H1 (cell line): ENCODE measurements at regions not wholly inside any gene's neighbourhood (a gene's known extent, or its start where the extent isn't known, plus 50 kb on each side); places are given as distances from the start of the nearest gene placed in this dataset.

Experiments
- CTCF ChIA-PET: fragments of 300-600 bp; sonication (Branson Sonifier 250); formaldehyde crosslinking; loops from one replicate; lab custom pipeline; 2021; ENCODE audit not compliant: partially characterized antibody; lab: Charles Lee
- POLR2A ChIA-PET: fragments of 300-600 bp; sonication (Branson Sonifier 250); formaldehyde crosslinking; loops from one replicate; lab custom pipeline; 2021; ENCODE audit warnings: inconsistent platforms; ENCODE audit not compliant: partially characterized antibody; lab: Charles Lee
- DNase-seq, 2 experiments: peaks; one replicate each; pipeline versions ENCODE4 v3.0.0 to v3.0.0-alpha.2; 2010 to 2022; ENCODE audit warnings: low spot score in 2 of 2, low read depth in 1 of 2, mixed read lengths in 1 of 2
- FAIRE-seq: peaks from 2 replicates; lab custom pipeline; 2011; peaks lifted over from hg19 to GRCh38; lab: Jason Lieb, UNC
- H2AFZ ChIP-seq: 2 replicates; pipeline ENCODE4 v1.8.1; 2012; ENCODE audit warnings: low read length, inconsistent platforms
- H2AK5ac ChIP-seq: 2 replicates; pipeline ENCODE4 v1.6.1; 2013; ENCODE audit warnings: low read depth, low read length
- H2BK120ac ChIP-seq: replicated peaks from 2 replicates; pipeline ENCODE3; 2013; ENCODE audit warnings: low read depth, low read length, inconsistent platforms
- H2BK12ac ChIP-seq: 2 replicates; pipeline ENCODE4 v1.6.1; 2013; ENCODE audit warnings: low read depth, low read length
- H2BK15ac ChIP-seq: 2 replicates; pipeline ENCODE4 v1.6.1; 2013; ENCODE audit warnings: low read length
- H2BK20ac ChIP-seq: 2 replicates; pipeline ENCODE4 v1.6.1; 2013; ENCODE audit warnings: low read length
- H2BK5ac ChIP-seq: 2 replicates; pipeline ENCODE4 v1.6.1; 2013; ENCODE audit warnings: low read depth, low read length
- H3K14ac ChIP-seq: 2 replicates; pipeline ENCODE4 v1.6.1; 2013; ENCODE audit warnings: inconsistent platforms; ENCODE audit not compliant: insufficient read length
- H3K18ac ChIP-seq: 2 replicates; pipeline ENCODE4 v1.6.1; 2013; ENCODE audit warnings: low read length; ENCODE audit errors: extremely low read depth
- H3K23ac ChIP-seq: 2 replicates; pipeline ENCODE4 v1.6.1; 2013; ENCODE audit warnings: inconsistent platforms; ENCODE audit not compliant: insufficient read length
- H3K23me2 ChIP-seq: 2 replicates; pipeline ENCODE4 v1.6.1; 2013; ENCODE audit warnings: low read depth, low read length
- H3K27ac ChIP-seq: 2 replicates; pipeline ENCODE4 v1.6.1; 2011; ENCODE audit warnings: low read depth, low read length, inconsistent platforms
- H3K27me3 ChIP-seq, 4 experiments: replicated peaks in 1 of 4; 1 replicate in 1 of 4; 2 replicates in 3 of 4; pipeline versions ENCODE4 v1.6.1 to v1.8.1; 2011 to 2013; ENCODE audit warnings: low read length in 3 of 4, mild to moderate bottlenecking in 3 of 4, inconsistent platforms in 2 of 4, mixed read lengths in 2 of 4, moderate library complexity in 1 of 4; ENCODE audit not compliant: control insufficient read depth in 3 of 4, insufficient read depth in 3 of 4; ENCODE audit errors: extremely low read depth in 1 of 4
- H3K36me3 ChIP-seq, 4 experiments: 2 replicates each; pipeline versions ENCODE4 v1.6.1 to v1.8.1; 2011 to 2013; ENCODE audit warnings: mild to moderate bottlenecking in 4 of 4, low read length in 3 of 4, moderate library complexity in 2 of 4, control low read depth in 1 of 4, inconsistent platforms in 1 of 4; ENCODE audit not compliant: insufficient read depth in 4 of 4, control insufficient read depth in 2 of 4
- H3K4ac ChIP-seq: replicated peaks from 2 replicates; pipeline ENCODE3; 2013; ENCODE audit warnings: low read length, low read depth, mixed read lengths, inconsistent platforms; ENCODE audit not compliant: insufficient read length
- H3K4me1 ChIP-seq, 4 experiments: replicated peaks in 1 of 4; 1 replicate in 1 of 4; 2 replicates in 3 of 4; pipeline versions ENCODE4 v1.6.1 to v1.8.1; 2011 to 2013; ENCODE audit warnings: low read length in 3 of 4, inconsistent platforms in 2 of 4, mixed read lengths in 1 of 4; ENCODE audit not compliant: insufficient read depth in 4 of 4, control insufficient read depth in 3 of 4
- H3K4me2 ChIP-seq, 2 experiments: 2 replicates each; pipeline versions ENCODE4 v1.6.1 to v1.8.1; 2011 to 2013; ENCODE audit warnings: low read depth in 2 of 2, low read length in 2 of 2, control low read depth in 1 of 2, inconsistent platforms in 1 of 2, mild to moderate bottlenecking in 1 of 2; ENCODE audit not compliant: insufficient read depth in 1 of 2
- H3K4me3 ChIP-seq, 4 experiments: fragments of 200-600, 300-600 bp in 1 of 4; sonication (generic), shearing (Covaris generic), sonication (Bioruptor Twin) in 1 of 4; 2 replicates each; pipeline versions ENCODE4 v1.5.1 to v1.8.1; 2011 to 2016; ENCODE audit warnings: low read length in 4 of 4, low read depth in 3 of 4, control low read depth in 2 of 4, inconsistent platforms in 2 of 4, mild to moderate bottlenecking in 2 of 4, mixed read lengths in 1 of 4, moderate library complexity in 1 of 4; ENCODE audit not compliant: insufficient read depth in 2 of 4; ENCODE audit errors: extremely low read depth in 1 of 4
- H3K56ac ChIP-seq: replicated peaks from 2 replicates; pipeline ENCODE3; 2013; ENCODE audit warnings: low read depth, mild to moderate bottlenecking, mixed read lengths, low read length, inconsistent platforms; ENCODE audit not compliant: insufficient read length
- H3K79me1 ChIP-seq: 2 replicates; pipeline ENCODE4 v1.6.1; 2013; ENCODE audit warnings: low read depth, low read length, control low read depth
- H3K79me2 ChIP-seq, 2 experiments: 2 replicates each; pipeline versions ENCODE4 v1.6.1 to v1.8.1; 2012 to 2013; ENCODE audit warnings: low read length in 2 of 2, mild to moderate bottlenecking in 2 of 2, inconsistent platforms in 1 of 2; ENCODE audit not compliant: insufficient read depth in 2 of 2, control insufficient read depth in 1 of 2
- H3K9ac ChIP-seq, 4 experiments: replicated peaks in 1 of 4; 1 replicate in 1 of 4; 2 replicates in 3 of 4; pipeline versions ENCODE4 v1.6.1 to v1.8.1; 2011 to 2013; ENCODE audit warnings: low read depth in 3 of 4, low read length in 3 of 4, control low read depth in 2 of 4, mild to moderate bottlenecking in 2 of 4, moderate library complexity in 2 of 4, inconsistent platforms in 1 of 4; ENCODE audit errors: extremely low read depth in 1 of 4
- H3K9me3 ChIP-seq, 2 experiments: 2 replicates each; pipeline versions ENCODE4 v1.6.1 to v1.8.1; 2012 to 2013; ENCODE audit warnings: mild to moderate bottlenecking in 2 of 2, moderate library complexity in 2 of 2, control low read depth in 1 of 2, inconsistent platforms in 1 of 2, low read depth in 1 of 2, low read length in 1 of 2, mixed read lengths in 1 of 2; ENCODE audit not compliant: insufficient read depth in 2 of 2
- H4K20me1 ChIP-seq, 2 experiments: replicated peaks in 1 of 2; 2 replicates each; pipeline versions ENCODE3 to v1.8.1; 2011 to 2013; ENCODE audit warnings: inconsistent platforms in 2 of 2, low read length in 2 of 2, mild to moderate bottlenecking in 1 of 2; ENCODE audit not compliant: insufficient read depth in 2 of 2, control insufficient read depth in 1 of 2
- H4K5ac ChIP-seq: 2 replicates; pipeline ENCODE4 v1.6.1; 2013; ENCODE audit warnings: low read length, low read depth, mixed read lengths, inconsistent platforms; ENCODE audit not compliant: insufficient read length
- H4K8ac ChIP-seq: 2 replicates; pipeline ENCODE4 v1.8.0; 2013; ENCODE audit warnings: mild to moderate bottlenecking, moderate library complexity, low read length, inconsistent platforms; ENCODE audit not compliant: insufficient read depth; ENCODE audit errors: extremely low read depth
- H4K91ac ChIP-seq: replicated peaks from 2 replicates; pipeline ENCODE3; 2013; ENCODE audit warnings: low read length, mixed read lengths, inconsistent platforms; ENCODE audit not compliant: insufficient read length
- BACH1 ChIP-seq: IDR thresholded peaks from 2 replicates; pipeline ENCODE4 v1.6.1; 2012; ENCODE audit warnings: low read length, improper control_type of control experiment
- BCL11A ChIP-seq, 2 experiments: IDR thresholded peaks; one replicate each; pipeline ENCODE4 v1.6.1; 2011; ENCODE audit warnings: low read depth in 2 of 2, low read length in 2 of 2, mild to moderate bottlenecking in 2 of 2
- EP300 ChIP-seq, 2 experiments: IDR thresholded peaks; 1 replicate in 1 of 2; 2 replicates in 1 of 2; pipeline ENCODE4 v1.6.1; 2011 to 2012; ENCODE audit warnings: low read depth in 2 of 2, low read length in 2 of 2, mild to moderate bottlenecking in 2 of 2, borderline replicate concordance in 1 of 2, inconsistent platforms in 1 of 2, moderate library complexity in 1 of 2
- JUND ChIP-seq: IDR thresholded peaks from 2 replicates; pipeline ENCODE4 v1.6.1; 2011; ENCODE audit warnings: mild to moderate bottlenecking, improper control_type of control experiment, low read length
- PHF8 ChIP-seq: fragments of 200-600 bp; sonication (generic); conservative IDR thresholded peaks from 2 replicates; pipeline ENCODE4 v1.7.1; 2012; ENCODE audit warnings: low read depth, mild to moderate bottlenecking, inconsistent platforms, low read length, moderate library complexity
- POLR2AphosphoS5 ChIP-seq: IDR thresholded peaks from 2 replicates; pipeline ENCODE4 v1.6.1; 2011; ENCODE audit warnings: low read depth, low read length
- TAF1 ChIP-seq: IDR thresholded peaks from 2 replicates; pipeline ENCODE4 v1.6.1; 2011; ENCODE audit warnings: mild to moderate bottlenecking, low read depth, low read length
- TCF12 ChIP-seq: IDR thresholded peaks from 2 replicates; pipeline ENCODE4 v1.6.1; 2011; ENCODE audit warnings: low read depth, mild to moderate bottlenecking, low read length
- TEAD4 ChIP-seq: IDR thresholded peaks from 2 replicates; pipeline ENCODE4 v1.6.1; 2012; ENCODE audit warnings: low read depth, low read length, inconsistent platforms, mixed read lengths
- WGBS, 2 experiments: shearing (Covaris generic) in 1 of 2; methylation state at CpG; one replicate each; pipeline versions ENCODE4 v1.1.6 to v1.1.7; 2013 to 2015; ENCODE audit warnings: low lambda C conversion rate in 2 of 2, mixed read lengths in 2 of 2, inconsistent platforms in 1 of 2, low coverage in 1 of 2, missing lambda C conversion rate in 1 of 2; ENCODE audit not compliant: insufficient replicate concordance in 2 of 2, insufficient coverage in 1 of 2, insufficient read length in 1 of 2; ENCODE audit errors: extremely low coverage in 1 of 2, missing lambda C conversion rate in 1 of 2; 5-methylcytosine and 5-hydroxymethylcytosine counted together
- TF ChIP-seq, protein P1 (sequence below), 3 experiments: IDR thresholded peaks; 1 replicate in 2 of 3; 2 replicates in 1 of 3; pipeline versions ENCODE4 v1.5.1 to v1.6.1; 2011; ENCODE audit warnings: low read length in 3 of 3, mild to moderate bottlenecking in 3 of 3, inconsistent platforms in 2 of 3, low read depth in 1 of 3, moderate library complexity in 1 of 3; ENCODE audit not compliant: insufficient read depth in 1 of 3; ENCODE audit errors: control extremely low read depth in 1 of 3
- TF ChIP-seq, protein P2 (sequence below): IDR thresholded peaks from 2 replicates; pipeline ENCODE4 v1.6.1; 2011; ENCODE audit warnings: low read length, improper control_type of control experiment

DNA sequence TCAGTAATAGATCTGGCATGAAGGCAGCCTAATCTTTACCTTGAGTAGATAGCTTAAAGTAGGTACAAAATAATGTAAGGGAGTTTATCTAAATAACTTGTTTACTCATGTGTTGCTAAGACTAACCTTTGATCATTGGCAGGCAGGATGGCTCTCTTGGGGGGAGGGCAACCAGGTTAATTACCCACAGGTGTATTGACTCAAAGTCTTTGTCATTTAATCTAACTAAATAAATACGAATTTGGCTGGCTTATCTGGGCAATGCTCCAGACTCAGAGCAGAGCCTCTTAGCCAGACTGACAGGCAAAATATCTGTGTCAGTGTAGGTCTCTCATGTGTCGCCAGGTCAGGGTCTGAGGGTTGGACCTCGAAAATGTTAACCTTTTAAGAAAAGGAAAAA is 283.4 kb upstream of the KLHL1 start:
- Histone ChIP-seq H3K23me2 (no peaks in the 10 kb centered on the region), H3K23ac (no peak overlapping the region), H3K27me3 (peaks cover 0 to 2% (median 0%) of the 10 kb centered on the region in 4 experiments; a peak in 3 of 7 replicates), H4K5ac (no peak overlapping the region), H3K4ac (no peak overlapping the region), H2BK15ac (no peak overlapping the region), H3K36me3 (no peaks in the 10 kb centered on the region), H3K4me1 (peaks cover 0 to 11% (median 3%) of the 10 kb centered on the region in 4 experiments; a peak in 2 of 7 replicates), H2AFZ (no peak overlapping the region), H4K8ac (no peak overlapping the region), H2BK12ac (no peak overlapping the region), H3K79me1 (no peaks in the 10 kb centered on the region), H2BK120ac (no peak overlapping the region), H3K4me3 (peak overlapping the region in 1 of 4 experiments; percentile 6; a peak in 1 of 8 replicates), H3K18ac (no peak overlapping the region), H3K79me2 (no peaks in the 10 kb centered on the region), H3K56ac (no peak overlapping the region), H2BK20ac (no peak overlapping the region), H3K27ac (no peak overlapping the region), H3K4me2 (peak overlapping the region; percentile 12 to 33; a peak in 2 of 4 replicates), H4K20me1 (no peaks in the 10 kb centered on the region), H3K9me3 (no peaks in the 10 kb centered on the region), H2BK5ac (no peak overlapping the region), H3K9ac (no peak overlapping the region), H2AK5ac (no peak overlapping the region), H3K14ac (no peak overlapping the region), H4K91ac (no peak overlapping the region)
- ChIA-PET POLR2A (no interaction called here), CTCF (interaction anchor here (1.4 kb wide), 1 partner anchor 52 kb away, joined by 3 read pairs; no protein-coding TSS in a partner anchor)
- WGBS, 2 experiments: 77% methylated on average over 3 of the region's 3 CpGs; no CpG with 5 or more reads in 1 of the 2 experiments
- FAIRE-seq (no peak), DNase-seq (peak in 1 of 2 experiments; percentile 27)
- TF ChIP-seq, protein P1, sequence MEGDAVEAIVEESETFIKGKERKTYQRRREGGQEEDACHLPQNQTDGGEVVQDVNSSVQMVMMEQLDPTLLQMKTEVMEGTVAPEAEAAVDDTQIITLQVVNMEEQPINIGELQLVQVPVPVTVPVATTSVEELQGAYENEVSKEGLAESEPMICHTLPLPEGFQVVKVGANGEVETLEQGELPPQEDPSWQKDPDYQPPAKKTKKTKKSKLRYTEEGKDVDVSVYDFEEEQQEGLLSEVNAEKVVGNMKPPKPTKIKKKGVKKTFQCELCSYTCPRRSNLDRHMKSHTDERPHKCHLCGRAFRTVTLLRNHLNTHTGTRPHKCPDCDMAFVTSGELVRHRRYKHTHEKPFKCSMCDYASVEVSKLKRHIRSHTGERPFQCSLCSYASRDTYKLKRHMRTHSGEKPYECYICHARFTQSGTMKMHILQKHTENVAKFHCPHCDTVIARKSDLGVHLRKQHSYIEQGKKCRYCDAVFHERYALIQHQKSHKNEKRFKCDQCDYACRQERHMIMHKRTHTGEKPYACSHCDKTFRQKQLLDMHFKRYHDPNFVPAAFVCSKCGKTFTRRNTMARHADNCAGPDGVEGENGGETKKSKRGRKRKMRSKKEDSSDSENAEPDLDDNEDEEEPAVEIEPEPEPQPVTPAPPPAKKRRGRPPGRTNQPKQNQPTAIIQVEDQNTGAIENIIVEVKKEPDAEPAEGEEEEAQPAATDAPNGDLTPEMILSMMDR (IDR thresholded peaks at IDR 0.05; ENCODE audit: control extremely low read depth in 1 of 3, insufficient read depth in 1 of 3, low read depth in 1 of 3, low read length in 3 of 3): no peak
- TF ChIP-seq JUND (no peak), BCL11A (IDR thresholded peaks at IDR 0.05; ENCODE audit: low read depth in 2 of 2, low read length in 2 of 2) (no peak), EP300 (IDR thresholded peaks at IDR 0.05; ENCODE audit: borderline replicate concordance in 1 of 2, low read depth in 2 of 2, low read length in 2 of 2) (peak in 1 of 2 experiments; percentile 34; a peak in 1 of 3 replicates), TAF1 (no peak), TCF12 (peak; percentile 97), POLR2AphosphoS5 (no peak), PHF8 (no peak), TEAD4 (no peak), BACH1 (no peak)
- TF ChIP-seq, protein P2, sequence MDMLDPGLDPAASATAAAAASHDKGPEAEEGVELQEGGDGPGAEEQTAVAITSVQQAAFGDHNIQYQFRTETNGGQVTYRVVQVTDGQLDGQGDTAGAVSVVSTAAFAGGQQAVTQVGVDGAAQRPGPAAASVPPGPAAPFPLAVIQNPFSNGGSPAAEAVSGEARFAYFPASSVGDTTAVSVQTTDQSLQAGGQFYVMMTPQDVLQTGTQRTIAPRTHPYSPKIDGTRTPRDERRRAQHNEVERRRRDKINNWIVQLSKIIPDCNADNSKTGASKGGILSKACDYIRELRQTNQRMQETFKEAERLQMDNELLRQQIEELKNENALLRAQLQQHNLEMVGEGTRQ: no peak
